DOHH2 (cell line): ENCODE measurements at regions not wholly inside any gene's neighbourhood (a gene's known extent, or its start where the extent isn't known, plus 50 kb on each side); places are given as distances from the start of the nearest gene placed in this dataset.

Experiments
- H3F3A ChIP-seq: fragments of 200-600 bp; sonication (generic), shearing (Covaris generic); 2 replicates; pipeline ENCODE4 v1.6.0; 2016; ENCODE audit warnings: antibody characterized with exemption, mild to moderate bottlenecking; ENCODE audit not compliant: control insufficient read depth, insufficient read depth
- H3K27ac ChIP-seq: fragments of 200-600 bp; sonication (generic); 2 replicates; pipeline ENCODE4 v1.5.1; 2014; ENCODE audit warnings: low read depth, mild to moderate bottlenecking, low read length, moderate library complexity
- H3K27me3 ChIP-seq: fragments of 200-600 bp; sonication (generic); 2 replicates; pipeline ENCODE4 v1.6.1; 2014; ENCODE audit warnings: mild to moderate bottlenecking, low read length, mixed read lengths; ENCODE audit not compliant: control insufficient read depth
- H3K36me3 ChIP-seq: fragments of 200-600 bp; sonication (generic); 2 replicates; pipeline ENCODE4 v1.6.1; 2014; ENCODE audit warnings: mild to moderate bottlenecking, low read length, moderate library complexity, mixed read lengths; ENCODE audit not compliant: control insufficient read depth
- H3K4me1 ChIP-seq: fragments of 200-600 bp; sonication (generic); 2 replicates; pipeline ENCODE4 v1.6.1; 2014; ENCODE audit warnings: mild to moderate bottlenecking, low read length, mixed read lengths; ENCODE audit not compliant: control insufficient read depth
- H3K4me2 ChIP-seq: fragments of 200-600 bp; sonication (generic); 2 replicates; pipeline ENCODE4 v1.6.0; 2014; ENCODE audit warnings: mild to moderate bottlenecking, low read length, moderate library complexity
- H3K4me3 ChIP-seq: fragments of 200-600 bp; sonication (generic); 2 replicates; pipeline ENCODE4 v1.5.1; 2014; ENCODE audit warnings: mild to moderate bottlenecking, low read length, mixed read lengths
- H3K79me2 ChIP-seq: fragments of 200-600 bp; sonication (generic); 2 replicates; pipeline ENCODE4 v1.6.1; 2014; ENCODE audit warnings: mild to moderate bottlenecking, low read length, mixed read lengths; ENCODE audit not compliant: control insufficient read depth
- H3K9me2 ChIP-seq: fragments of 200-600 bp; sonication (generic); replicated peaks from 2 replicates; pipeline ENCODE4 v1.6.1; 2014; ENCODE audit warnings: mild to moderate bottlenecking, low read length, mixed read lengths; ENCODE audit not compliant: control insufficient read depth
- H3K9me3 ChIP-seq: fragments of 200-600 bp; sonication (generic); 2 replicates; pipeline ENCODE4 v1.6.1; 2014; ENCODE audit warnings: antibody characterized with exemption, low read length, mixed read lengths; ENCODE audit not compliant: control insufficient read depth, insufficient read depth
- H4K20me1 ChIP-seq: fragments of 200-600 bp; sonication (generic); 2 replicates; pipeline ENCODE4 v1.6.0; 2014; ENCODE audit warnings: low read depth, mild to moderate bottlenecking, antibody characterized with exemption, low read length, moderate library complexity; ENCODE audit not compliant: control insufficient read depth, insufficient read depth
- EZH2phosphoT487 ChIP-seq: fragments of 200-600 bp; sonication (generic); IDR thresholded peaks from 2 replicates; pipeline ENCODE4 v1.6.1; 2017; ENCODE audit warnings: borderline replicate concordance, mild to moderate bottlenecking, antibody characterized with exemption, low read length, moderate library complexity, mixed read lengths
- TF ChIP-seq, protein P1 (sequence below): fragments of 200-600 bp; sonication (generic); IDR thresholded peaks from one replicate; pipeline ENCODE4 v1.5.1; 2014; ENCODE audit warnings: antibody characterized with exemption, mild to moderate bottlenecking, low read depth, low read length; ENCODE audit not compliant: poor library complexity, severe bottlenecking

GRCh38 chr14:45728434-45729225 lies 475.6 kb upstream of the MIS18BP1 start:
- no peaks in the 10 kb centered on the region for H3K9me3 ChIP-seq
- H3F3A ChIP-seq: no peaks in the 10 kb centered on the region
- no peaks in the 10 kb centered on the region for H3K27me3 ChIP-seq
- H3K4me2 ChIP-seq: no peak overlapping the region
- H3K4me3 ChIP-seq: no peak overlapping the region
- H3K79me2 ChIP-seq: no peaks in the 10 kb centered on the region
- H3K27ac ChIP-seq: no peak overlapping the region
- no peaks in the 10 kb centered on the region for H3K9me2 ChIP-seq
- TF ChIP-seq EZH2phosphoT487: no peak
- TF ChIP-seq, protein P1, sequence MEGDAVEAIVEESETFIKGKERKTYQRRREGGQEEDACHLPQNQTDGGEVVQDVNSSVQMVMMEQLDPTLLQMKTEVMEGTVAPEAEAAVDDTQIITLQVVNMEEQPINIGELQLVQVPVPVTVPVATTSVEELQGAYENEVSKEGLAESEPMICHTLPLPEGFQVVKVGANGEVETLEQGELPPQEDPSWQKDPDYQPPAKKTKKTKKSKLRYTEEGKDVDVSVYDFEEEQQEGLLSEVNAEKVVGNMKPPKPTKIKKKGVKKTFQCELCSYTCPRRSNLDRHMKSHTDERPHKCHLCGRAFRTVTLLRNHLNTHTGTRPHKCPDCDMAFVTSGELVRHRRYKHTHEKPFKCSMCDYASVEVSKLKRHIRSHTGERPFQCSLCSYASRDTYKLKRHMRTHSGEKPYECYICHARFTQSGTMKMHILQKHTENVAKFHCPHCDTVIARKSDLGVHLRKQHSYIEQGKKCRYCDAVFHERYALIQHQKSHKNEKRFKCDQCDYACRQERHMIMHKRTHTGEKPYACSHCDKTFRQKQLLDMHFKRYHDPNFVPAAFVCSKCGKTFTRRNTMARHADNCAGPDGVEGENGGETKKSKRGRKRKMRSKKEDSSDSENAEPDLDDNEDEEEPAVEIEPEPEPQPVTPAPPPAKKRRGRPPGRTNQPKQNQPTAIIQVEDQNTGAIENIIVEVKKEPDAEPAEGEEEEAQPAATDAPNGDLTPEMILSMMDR: no peak
- H3K4me1 ChIP-seq: peaks cover 5% of the 10 kb centered on the region; the same call in 1 of the 2 replicates
- H4K20me1 ChIP-seq: no peaks in the 10 kb centered on the region
- H3K36me3 ChIP-seq: no peaks in the 10 kb centered on the region

DNA sequence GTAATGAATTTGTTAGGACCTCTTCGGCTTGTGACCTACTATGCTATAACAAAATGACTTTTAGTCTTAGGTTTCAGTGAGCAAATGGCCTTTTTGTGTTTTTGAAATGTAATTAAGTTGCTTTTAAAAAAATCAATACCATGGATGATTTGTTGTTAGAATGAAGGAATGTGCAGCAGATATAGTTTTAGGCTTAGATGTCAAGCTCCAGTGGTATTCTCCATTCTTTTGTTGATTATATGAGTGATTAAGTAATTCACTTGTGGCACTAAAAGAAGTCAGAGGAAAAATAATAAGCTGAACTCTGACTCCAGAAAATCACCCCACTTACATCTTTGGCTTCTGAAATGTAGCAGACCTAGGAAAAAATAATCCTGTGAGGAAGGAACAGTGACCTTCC lies 474.1 kb upstream of the MIS18BP1 start:
- no peak overlapping the region for H3K4me3 ChIP-seq

DNA sequence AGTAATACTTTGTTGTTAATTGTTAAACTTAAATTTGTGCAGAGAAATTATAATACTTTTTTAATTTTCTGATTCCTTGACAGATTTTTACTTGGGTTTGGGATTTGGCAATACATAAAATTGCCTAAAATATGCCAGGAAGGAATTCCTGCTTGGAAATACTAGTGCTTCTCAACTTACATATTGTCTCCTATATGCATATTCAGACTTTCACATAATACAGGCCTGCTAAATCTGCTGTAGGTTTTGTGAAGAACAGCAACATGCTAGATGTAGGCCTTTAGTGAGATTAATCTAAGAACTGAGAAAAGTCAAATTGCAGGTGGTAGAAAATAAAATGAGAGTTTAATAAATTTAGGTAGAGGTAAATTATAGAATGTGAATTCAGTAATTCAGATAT lies 468.5 kb upstream of the MIS18BP1 start:
- Histone ChIP-seq H3K9me2 (no peaks in the 10 kb centered on the region), H3K4me3 (no peak overlapping the region), H3K9me3 (peaks cover 3% of the 10 kb centered on the region; the same call in 1 of the 2 replicates), H3F3A (no peaks in the 10 kb centered on the region), H4K20me1 (no peaks in the 10 kb centered on the region), H3K27me3 (no peaks in the 10 kb centered on the region), H3K27ac (no peak overlapping the region), H3K36me3 (no peaks in the 10 kb centered on the region), H3K4me2 (no peak overlapping the region), H3K79me2 (no peaks in the 10 kb centered on the region), H3K4me1 (no peaks in the 10 kb centered on the region)
- no peak for TF ChIP-seq EZH2phosphoT487
- TF ChIP-seq, protein P1: no peak

More for the DNA sequence above, 474.1 kb upstream of the MIS18BP1 start:
- Histone ChIP-seq H3K4me1 (peaks cover 5% of the 10 kb centered on the region; the same call in 1 of the 2 replicates), H3K36me3 (no peaks in the 10 kb centered on the region), H3F3A (no peaks in the 10 kb centered on the region), H4K20me1 (no peaks in the 10 kb centered on the region), H3K27me3 (no peaks in the 10 kb centered on the region), H3K79me2 (no peaks in the 10 kb centered on the region), H3K27ac (no peak overlapping the region), H3K9me3 (no peaks in the 10 kb centered on the region), H3K9me2 (no peaks in the 10 kb centered on the region), H3K4me2 (no peak overlapping the region)
- TF ChIP-seq, protein P1: no peak
- TF ChIP-seq EZH2phosphoT487: no peak
